ENCODE measurements at regions not wholly inside any gene's neighbourhood (a gene's known extent, or its start where the extent isn't known, plus 50 kb on each side); places are given as distances from the start of the nearest gene placed in this dataset.

GRCh38 chr9:106723926-106724325 lies 139.0 kb upstream of the ZNF462 start:
- no peak overlapping the region for H2BK120ac ChIP-seq (ENCODE audit: low read depth, low read length, poor library complexity, severe bottlenecking)
- no peak overlapping the region for H3K23ac ChIP-seq (ENCODE audit: insufficient read length, low read depth, low read length)
- Mint-ChIP-seq H3K27me3 (ENCODE audit: low read depth) (no peaks in the 10 kb centered on the region), H3K4me1 (peaks cover 13 to 14% of the 10 kb centered on the region in 2 experiments), H3K36me3 (ENCODE audit: insufficient read depth in 1 of 3, low read depth in 3 of 3) (peaks cover 0 to 4% (median 0%) of the 10 kb centered on the region in 3 experiments; a peak in 1 of 7 replicates), H3K4me3 (no peak overlapping the region), H3K27ac (no peak overlapping the region), H3K9me3 (no peaks in the 10 kb centered on the region; a peak in 1 of 5 replicates)
- H3K79me2 ChIP-seq (ENCODE audit: insufficient read depth, low read length), result no peaks in the 10 kb centered on the region
- H3K4ac ChIP-seq (ENCODE audit: low read depth, low read length), result no peak overlapping the region
- no peak overlapping the region for H3K27ac ChIP-seq (ENCODE audit: insufficient read length, low read depth, low read length)
- no peak overlapping the region for H2BK15ac ChIP-seq (ENCODE audit: low read depth, low read length)
- H3K79me1 ChIP-seq (ENCODE audit: insufficient read depth, low read depth, low read length, poor library complexity, severe bottlenecking), result no peaks in the 10 kb centered on the region
- no peak overlapping the region for H4K5ac ChIP-seq (ENCODE audit: insufficient read length, low read depth, low read length)
- H3K27me3 ChIP-seq (ENCODE audit: insufficient read depth, low read length), result no peaks in the 10 kb centered on the region
- H3K9me3 ChIP-seq (ENCODE audit: control insufficient read depth, low read depth, low read length), result no peaks in the 10 kb centered on the region
- no peak overlapping the region for H2AK5ac ChIP-seq (ENCODE audit: insufficient read length, low read length)
- no peak overlapping the region for H3K18ac ChIP-seq (ENCODE audit: insufficient read length, low read depth, low read length)
- H3K14ac ChIP-seq (ENCODE audit: insufficient read depth, low read length), result no peak overlapping the region
- no peak overlapping the region for H2BK20ac ChIP-seq (ENCODE audit: low read depth, low read length, poor library complexity, severe bottlenecking)
- H3K9ac ChIP-seq (ENCODE audit: extremely low read depth, insufficient read length, low read length), result no peak overlapping the region
- H3T11ph ChIP-seq (ENCODE audit: low read length), result no peak overlapping the region
- H2BK5ac ChIP-seq (ENCODE audit: insufficient read length, low read length), result no peak overlapping the region
- no peak for DNase-seq
- H3K56ac ChIP-seq (ENCODE audit: insufficient read length, low read depth, low read length), result no peak overlapping the region
- H4K8ac ChIP-seq (replicated peaks; ENCODE audit: insufficient read length, low read depth, low read length), result no peak overlapping the region
- no peak overlapping the region for H2BK12ac ChIP-seq (ENCODE audit: insufficient read length, low read depth, low read length)
- no peak overlapping the region for H3K4me2 ChIP-seq (ENCODE audit: insufficient read depth, insufficient read length, low read length)
- H4K91ac ChIP-seq (ENCODE audit: insufficient read length, low read depth, low read length), result no peak overlapping the region
- H4K20me1 ChIP-seq (ENCODE audit: control insufficient read depth, insufficient read depth, insufficient read length), result no peaks in the 10 kb centered on the region
- no peak overlapping the region for H2AFZ ChIP-seq (ENCODE audit: low read length)
- H3K4me1 ChIP-seq (ENCODE audit: insufficient read depth, low read length), result peaks cover 7% of the 10 kb centered on the region; the same call in 1 of the 2 replicates
- no peak for TF ChIP-seq CTCF (conservative IDR thresholded peaks at IDR 0.05)
- no peaks in the 10 kb centered on the region for H3K23me2 ChIP-seq (ENCODE audit: insufficient read length, low read depth, low read length, poor library complexity, severe bottlenecking)

Measured in H9 (cell line).